ENCODE measurements at regions not wholly inside any gene's neighbourhood (a gene's known extent, or its start where the extent isn't known, plus 50 kb on each side); places are given as distances from the start of the nearest gene placed in this dataset.

DNA sequence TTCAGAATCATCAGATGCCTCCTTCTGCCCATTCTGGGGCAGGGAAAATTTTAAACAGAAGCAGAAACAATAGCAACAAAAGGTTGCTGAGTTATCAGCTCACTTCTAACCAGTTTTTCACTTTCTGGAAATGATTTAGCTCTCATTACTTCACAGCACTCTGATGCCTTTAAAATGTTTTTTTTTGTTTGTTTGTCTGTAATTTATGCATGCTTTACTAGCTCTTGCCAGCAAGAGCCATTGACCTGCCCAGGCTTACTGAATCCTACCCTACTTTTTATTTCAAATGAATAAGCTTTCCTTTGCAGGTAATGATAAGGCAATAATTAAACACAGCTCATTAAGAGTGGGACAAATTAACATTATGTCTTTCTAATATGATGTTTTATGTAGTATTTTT, 466.1 kb upstream of the NOVA1 start:
- no peak for TF ChIP-seq POLR2AphosphoS5 (IDR thresholded peaks at IDR 0.05; ENCODE audit: borderline replicate concordance, low read depth, low read length)
- no peak for TF ChIP-seq FOXP2 (optimal IDR thresholded peaks at IDR 0.05; ENCODE audit: control extremely low read depth, extremely low read length, insufficient read depth)
- no peak for TF ChIP-seq EZH2 (IDR thresholded peaks at IDR 0.05)
- no peak overlapping the region for H3K4me3 ChIP-seq
- no peak for DNase-seq (ENCODE audit: low read depth, low spot score)
- no peak overlapping the region for H3K27ac ChIP-seq
- H3K9ac ChIP-seq (ENCODE audit: insufficient read length), result no peak overlapping the region
- H3K9me3 ChIP-seq (ENCODE audit: low read depth, low read length), result no peaks in the 10 kb centered on the region
- no peaks in the 10 kb centered on the region for H3K36me3 ChIP-seq (ENCODE audit: insufficient read depth, low read length)

DNA sequence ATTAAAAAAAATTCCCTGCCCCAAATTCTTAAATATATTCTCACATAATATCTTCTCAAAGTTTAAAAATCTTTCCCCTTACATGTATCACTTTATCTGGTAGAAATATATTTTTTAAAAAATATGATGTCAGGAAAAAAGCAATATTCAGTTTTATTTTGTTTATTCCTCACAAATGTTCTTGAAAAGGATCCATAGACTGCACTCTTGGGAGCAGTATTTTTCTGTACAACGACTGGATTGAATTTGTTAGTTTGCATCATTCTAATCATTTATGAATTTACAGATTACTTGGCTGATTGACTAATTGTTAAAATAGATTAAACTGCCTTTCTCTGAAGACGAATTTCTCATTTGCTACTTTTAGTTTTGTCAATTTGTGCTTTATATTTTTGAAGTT, 468.1 kb upstream of the NOVA1 start:
- Histone ChIP-seq H3K36me3 (ENCODE audit: insufficient read depth, low read length) (no peaks in the 10 kb centered on the region), H3K4me3 (no peak overlapping the region), H3K27ac (no peak overlapping the region), H3K9ac (ENCODE audit: insufficient read length) (no peak overlapping the region), H3K9me3 (ENCODE audit: low read depth, low read length) (no peaks in the 10 kb centered on the region)
- TF ChIP-seq POLR2AphosphoS5 (IDR thresholded peaks at IDR 0.05; ENCODE audit: borderline replicate concordance, low read depth, low read length), result no peak
- no peak for TF ChIP-seq EZH2 (IDR thresholded peaks at IDR 0.05)
- no peak for TF ChIP-seq FOXP2 (optimal IDR thresholded peaks at IDR 0.05; ENCODE audit: control extremely low read depth, extremely low read length, insufficient read depth)
- DNase-seq (ENCODE audit: low read depth, low spot score), result no peak

DNA sequence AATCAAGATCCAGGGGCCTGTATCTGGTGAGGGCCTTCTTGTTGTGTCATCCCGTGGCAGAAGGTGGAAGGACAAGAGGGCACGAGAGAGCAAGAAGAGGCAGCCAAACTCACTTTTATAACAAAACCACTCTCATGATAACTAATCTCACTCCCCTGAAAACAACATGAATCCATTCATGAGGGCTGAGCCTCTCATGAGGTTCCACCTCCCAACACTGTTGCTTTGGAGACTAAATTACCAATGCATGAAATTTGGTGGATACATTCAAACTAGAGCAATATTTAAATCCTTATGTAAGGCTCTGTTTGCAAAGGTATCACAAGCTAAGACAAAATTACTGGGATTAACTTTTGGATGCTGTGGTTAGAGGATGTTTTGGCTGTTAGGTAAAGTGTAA, 470.1 kb upstream of the NOVA1 start:
- Histone ChIP-seq H3K36me3 (ENCODE audit: insufficient read depth, low read length) (no peaks in the 10 kb centered on the region), H3K4me3 (no peak overlapping the region), H3K9me3 (ENCODE audit: low read depth, low read length) (no peaks in the 10 kb centered on the region), H3K27ac (no peak overlapping the region), H3K9ac (ENCODE audit: insufficient read length) (no peak overlapping the region)
- TF ChIP-seq POLR2AphosphoS5 (IDR thresholded peaks at IDR 0.05; ENCODE audit: borderline replicate concordance, low read depth, low read length) (no peak), EZH2 (IDR thresholded peaks at IDR 0.05) (no peak), FOXP2 (optimal IDR thresholded peaks at IDR 0.05; ENCODE audit: control extremely low read depth, extremely low read length, insufficient read depth) (no peak)
- DNase-seq (ENCODE audit: low read depth, low spot score), result no peak

DNA sequence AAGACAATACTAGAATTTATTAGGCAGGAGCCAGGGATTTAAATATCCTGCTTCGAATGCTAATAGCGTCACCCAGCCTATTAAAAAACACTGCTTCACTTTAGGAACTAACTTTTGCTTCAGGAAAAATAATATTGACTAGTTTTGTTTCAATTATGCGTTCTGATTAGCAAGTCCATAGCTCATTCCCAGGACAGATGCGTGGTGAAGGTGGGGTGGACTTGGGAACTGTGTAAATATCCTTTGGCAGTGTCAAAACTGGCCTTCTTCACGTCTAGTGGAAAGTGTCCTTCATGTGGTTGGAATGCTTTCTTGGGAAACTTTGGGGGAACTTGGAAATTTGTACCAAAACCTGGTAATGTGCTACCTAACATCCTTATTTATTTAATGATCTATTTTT, 474.8 kb upstream of the NOVA1 start:
- Histone ChIP-seq H3K27ac (no peak overlapping the region), H3K36me3 (ENCODE audit: insufficient read depth, low read length) (no peaks in the 10 kb centered on the region), H3K9ac (ENCODE audit: insufficient read length) (no peak overlapping the region), H3K9me3 (ENCODE audit: low read depth, low read length) (no peaks in the 10 kb centered on the region), H3K4me3 (no peak overlapping the region)
- DNase-seq (ENCODE audit: low read depth, low spot score), result no peak
- TF ChIP-seq POLR2AphosphoS5 (IDR thresholded peaks at IDR 0.05; ENCODE audit: borderline replicate concordance, low read depth, low read length), result no peak
- TF ChIP-seq FOXP2 (optimal IDR thresholded peaks at IDR 0.05; ENCODE audit: control extremely low read depth, extremely low read length, insufficient read depth), result no peak
- TF ChIP-seq EZH2 (IDR thresholded peaks at IDR 0.05), result no peak

DNA sequence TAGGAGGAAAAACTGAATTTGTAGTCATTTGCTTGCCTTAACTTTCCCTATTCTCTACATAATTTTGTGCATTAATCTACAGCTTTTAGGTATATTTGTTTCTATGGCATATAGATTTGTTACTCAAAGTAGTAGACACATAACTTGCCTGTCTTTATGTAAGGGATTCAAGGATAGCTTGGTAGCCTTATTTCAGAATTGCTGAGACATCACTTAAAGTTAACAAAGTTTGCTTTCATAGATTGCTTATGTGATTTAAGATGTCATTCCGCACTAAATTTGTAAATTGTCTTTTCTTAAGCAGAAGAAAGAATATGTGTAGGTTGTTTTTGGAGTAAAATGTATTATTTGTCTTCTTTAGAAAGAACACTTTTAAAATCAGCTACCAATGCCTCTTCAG, 477.7 kb upstream of the NOVA1 start:
- H3K9me3 ChIP-seq (ENCODE audit: low read depth, low read length), result no peaks in the 10 kb centered on the region
- TF ChIP-seq FOXP2 (optimal IDR thresholded peaks at IDR 0.05; ENCODE audit: control extremely low read depth, extremely low read length, insufficient read depth), result no peak
- TF ChIP-seq POLR2AphosphoS5 (IDR thresholded peaks at IDR 0.05; ENCODE audit: borderline replicate concordance, low read depth, low read length), result no peak
- no peak for TF ChIP-seq EZH2 (IDR thresholded peaks at IDR 0.05)
- no peak for DNase-seq (ENCODE audit: low read depth, low spot score)

DNA sequence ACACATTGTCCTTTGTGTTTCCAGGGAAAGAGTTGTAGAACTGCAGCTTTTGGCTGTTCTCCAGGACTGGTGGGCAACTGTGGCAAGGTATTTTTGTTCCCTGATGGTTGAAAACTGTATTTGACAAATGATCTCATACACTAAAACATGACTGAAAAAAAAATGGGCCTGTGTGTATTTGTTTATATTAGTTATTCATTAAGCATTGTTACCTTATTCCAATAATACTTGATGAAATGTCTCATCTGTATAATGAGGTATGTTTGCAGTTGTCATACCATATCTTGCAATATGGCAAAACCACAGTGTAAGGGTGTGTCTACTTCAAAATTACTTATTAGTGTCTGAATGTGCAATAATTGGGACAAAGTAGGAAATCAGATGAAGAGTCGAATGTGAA, 479.4 kb upstream of the NOVA1 start:
- H3K36me3 ChIP-seq (ENCODE audit: insufficient read depth, low read length), result no peaks in the 10 kb centered on the region
- no peak overlapping the region for H3K4me3 ChIP-seq
- no peak for DNase-seq (ENCODE audit: low read depth, low spot score)
- TF ChIP-seq POLR2AphosphoS5 (IDR thresholded peaks at IDR 0.05; ENCODE audit: borderline replicate concordance, low read depth, low read length) (no peak), EZH2 (IDR thresholded peaks at IDR 0.05) (no peak), FOXP2 (optimal IDR thresholded peaks at IDR 0.05; ENCODE audit: control extremely low read depth, extremely low read length, insufficient read depth) (no peak)
- no peaks in the 10 kb centered on the region for H3K9me3 ChIP-seq (ENCODE audit: low read depth, low read length)
- no peak overlapping the region for H3K9ac ChIP-seq (ENCODE audit: insufficient read length)
- H3K27ac ChIP-seq, result no peak overlapping the region

More for the DNA sequence above, 477.7 kb upstream of the NOVA1 start:
- Histone ChIP-seq H3K4me3 (no peak overlapping the region), H3K9ac (ENCODE audit: insufficient read length) (no peak overlapping the region), H3K36me3 (ENCODE audit: insufficient read depth, low read length) (no peaks in the 10 kb centered on the region), H3K27ac (no peak overlapping the region)

DNA sequence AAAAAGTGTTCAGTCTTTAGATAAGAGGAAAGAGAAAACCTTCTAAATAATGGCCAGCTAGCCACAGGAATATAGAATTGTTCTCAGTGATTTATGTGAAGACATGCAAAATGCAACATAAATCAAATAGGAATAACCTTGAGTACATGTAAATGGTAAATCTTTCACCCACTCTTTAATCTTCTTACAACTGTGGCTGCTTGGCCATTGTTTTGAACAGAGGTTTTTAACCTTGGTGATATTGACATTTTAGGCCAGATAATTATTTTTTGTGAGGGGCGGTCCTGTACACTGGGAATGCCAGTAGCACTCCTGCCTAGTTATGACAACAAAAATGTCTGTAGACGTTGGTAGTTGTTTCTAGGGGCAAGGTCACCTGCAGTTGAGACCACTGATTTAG, 479.9 kb upstream of the NOVA1 start:
- TF ChIP-seq POLR2AphosphoS5 (IDR thresholded peaks at IDR 0.05; ENCODE audit: borderline replicate concordance, low read depth, low read length) (no peak), EZH2 (IDR thresholded peaks at IDR 0.05) (no peak), FOXP2 (optimal IDR thresholded peaks at IDR 0.05; ENCODE audit: control extremely low read depth, extremely low read length, insufficient read depth) (no peak)
- Histone ChIP-seq H3K4me3 (no peak overlapping the region), H3K36me3 (ENCODE audit: insufficient read depth, low read length) (no peaks in the 10 kb centered on the region), H3K9ac (ENCODE audit: insufficient read length) (no peak overlapping the region), H3K9me3 (ENCODE audit: low read depth, low read length) (no peaks in the 10 kb centered on the region), H3K27ac (no peak overlapping the region)
- no peak for DNase-seq (ENCODE audit: low read depth, low spot score)

DNA sequence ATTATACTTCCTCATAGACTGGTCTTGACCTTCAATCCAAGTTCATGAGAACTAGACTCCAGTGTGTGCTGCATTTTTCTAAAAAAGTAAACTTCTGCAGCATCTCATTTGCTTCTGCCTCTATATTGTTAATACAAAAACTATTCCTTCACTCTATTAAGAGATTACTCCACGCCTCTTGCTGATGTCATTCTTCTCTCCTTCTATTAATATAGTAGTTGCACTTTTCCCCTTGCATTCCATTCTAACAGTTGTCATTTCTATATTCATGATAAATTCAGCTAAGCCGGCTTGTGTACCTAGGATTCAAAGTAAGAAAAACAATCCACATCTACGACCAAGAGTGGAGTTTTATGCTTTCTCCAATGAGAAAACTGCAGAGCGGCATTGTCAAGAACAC, 480.4 kb upstream of the NOVA1 start:
- H3K9me3 ChIP-seq (ENCODE audit: low read depth, low read length), result no peaks in the 10 kb centered on the region
- no peak overlapping the region for H3K4me3 ChIP-seq
- TF ChIP-seq POLR2AphosphoS5 (IDR thresholded peaks at IDR 0.05; ENCODE audit: borderline replicate concordance, low read depth, low read length), result no peak
- TF ChIP-seq FOXP2 (optimal IDR thresholded peaks at IDR 0.05; ENCODE audit: control extremely low read depth, extremely low read length, insufficient read depth), result no peak
- no peak for TF ChIP-seq EZH2 (IDR thresholded peaks at IDR 0.05)
- no peak overlapping the region for H3K9ac ChIP-seq (ENCODE audit: insufficient read length)
- no peak for DNase-seq (ENCODE audit: low read depth, low spot score)
- no peak overlapping the region for H3K27ac ChIP-seq
- H3K36me3 ChIP-seq (ENCODE audit: insufficient read depth, low read length), result no peaks in the 10 kb centered on the region

DNA sequence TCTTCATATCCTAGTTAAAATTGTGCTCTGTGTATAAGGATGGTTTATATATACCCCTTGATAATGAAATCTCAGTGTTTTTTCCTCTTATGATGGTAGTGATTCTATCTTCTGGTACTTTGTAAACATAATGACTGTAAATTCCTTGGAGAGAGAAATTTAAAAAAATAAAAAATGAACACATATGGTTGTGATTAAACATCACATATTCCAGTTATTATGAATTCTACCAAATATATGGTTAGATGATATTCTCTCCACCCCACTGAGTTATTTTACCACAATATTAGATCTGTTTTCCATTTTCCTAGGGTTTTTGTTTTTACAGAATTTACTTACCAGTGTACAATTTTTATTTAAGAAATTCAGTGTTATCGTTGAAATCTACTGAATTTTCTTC, 481.9 kb upstream of the NOVA1 start:
- DNase-seq (ENCODE audit: low read depth, low spot score), result no peak
- no peaks in the 10 kb centered on the region for H3K9me3 ChIP-seq (ENCODE audit: low read depth, low read length)
- TF ChIP-seq FOXP2 (optimal IDR thresholded peaks at IDR 0.05; ENCODE audit: control extremely low read depth, extremely low read length, insufficient read depth) (no peak), POLR2AphosphoS5 (IDR thresholded peaks at IDR 0.05; ENCODE audit: borderline replicate concordance, low read depth, low read length) (no peak), EZH2 (IDR thresholded peaks at IDR 0.05) (no peak)
- H3K27ac ChIP-seq, result no peak overlapping the region
- H3K9ac ChIP-seq (ENCODE audit: insufficient read length), result no peak overlapping the region
- H3K36me3 ChIP-seq (ENCODE audit: insufficient read depth, low read length), result no peaks in the 10 kb centered on the region
- H3K4me3 ChIP-seq, result no peak overlapping the region
